Stomach (tissue), 4 donors: ENCODE measurements at regions not wholly inside any gene's neighbourhood (a gene's known extent, or its start where the extent isn't known, plus 50 kb on each side); places are given as distances from the start of the nearest gene placed in this dataset.

ENCODE experiments used
- CTCF ChIP-seq, 7 experiments: fragments of 450-650 bp in 4 of 7; fragments of 200-600 bp in 3 of 7; sonication (generic) in 3 of 7; IDR thresholded peaks; one replicate each; pipeline ENCODE4 v1.5.1; 2016 to 2019; ENCODE audit warnings: antibody characterized with exemption in 7 of 7, control low read depth in 2 of 7, mild to moderate bottlenecking in 1 of 7
- EP300 ChIP-seq: sonication (generic); formaldehyde crosslinking; IDR thresholded peaks from one replicate; pipeline ENCODE4 v1.6.1; 2017; ENCODE audit warnings: antibody characterized with exemption
- POLR2A ChIP-seq, 4 donors: fragments of 450-650 bp; IDR thresholded peaks; one replicate each; pipeline ENCODE4 v1.6.1; 2016; ENCODE audit warnings: antibody characterized with exemption in 4 of 4, control low read depth in 2 of 4, mild to moderate bottlenecking in 1 of 4, moderate library complexity in 1 of 4
- POLR2AphosphoS5 ChIP-seq, 3 donors: sonication (generic); formaldehyde crosslinking; IDR thresholded peaks; one replicate each; pipeline ENCODE4 v1.6.1; 2016; ENCODE audit warnings: antibody characterized with exemption in 3 of 3

- TF ChIP-seq CTCF (IDR thresholded peaks at IDR 0.05) (no peak), POLR2A (IDR thresholded peaks at IDR 0.05) (no peak), EP300 (no peak), POLR2AphosphoS5 (IDR thresholded peaks at IDR 0.05) (no peak)
Observed at GRCh38 chr1:101105877-101106276, 80.3 kb upstream of the DPH5 start.
